Nephron (organoid): ENCODE measurements at regions not wholly inside any gene's neighbourhood (a gene's known extent, or its start where the extent isn't known, plus 50 kb on each side); places are given as distances from the start of the nearest gene placed in this dataset.
"Not testable (repeated sequence)": the region's sequence is repeated elsewhere in the genome, so short reads cannot be mapped to it uniquely, and the experiment has no call there.

ENCODE experiments used
- H3K27ac Mint-ChIP-seq, 3 experiments: 2 replicates each; pipeline ENCODE4 v1.8.0; 2020; ENCODE audit warnings: mixed read lengths in 3 of 3, mild to moderate bottlenecking in 2 of 3, moderate library complexity in 1 of 3
- H3K27me3 Mint-ChIP-seq: 2 replicates; pipeline ENCODE4 v1.8.0; 2021; ENCODE audit warnings: low read depth, mild to moderate bottlenecking, moderate library complexity, mixed read lengths
- H3K36me3 Mint-ChIP-seq: 2 replicates; pipeline ENCODE4 v1.8.0; 2020; ENCODE audit warnings: low read depth, mixed read lengths
- H3K4me1 Mint-ChIP-seq: 2 replicates; pipeline ENCODE4 v1.8.0; 2020; ENCODE audit warnings: mixed read lengths
- H3K4me3 Mint-ChIP-seq, 3 experiments: 2 replicates each; pipeline ENCODE4 v1.8.0; 2020; ENCODE audit warnings: mild to moderate bottlenecking in 3 of 3, mixed read lengths in 3 of 3, moderate library complexity in 2 of 3
- H3K9me3 Mint-ChIP-seq: 2 replicates; pipeline ENCODE4 v1.8.0; 2020; ENCODE audit warnings: mixed read lengths
- TF ChIP-seq, protein P1 (sequence below), 3 experiments: fragments of 200-600 bp; sonication (generic); IDR thresholded peaks; one replicate each; pipeline ENCODE4 v1.5.0; 2021; ENCODE audit warnings: antibody characterized with exemption in 3 of 3; ENCODE audit not compliant: unreplicated experiment in 3 of 3

DNA sequence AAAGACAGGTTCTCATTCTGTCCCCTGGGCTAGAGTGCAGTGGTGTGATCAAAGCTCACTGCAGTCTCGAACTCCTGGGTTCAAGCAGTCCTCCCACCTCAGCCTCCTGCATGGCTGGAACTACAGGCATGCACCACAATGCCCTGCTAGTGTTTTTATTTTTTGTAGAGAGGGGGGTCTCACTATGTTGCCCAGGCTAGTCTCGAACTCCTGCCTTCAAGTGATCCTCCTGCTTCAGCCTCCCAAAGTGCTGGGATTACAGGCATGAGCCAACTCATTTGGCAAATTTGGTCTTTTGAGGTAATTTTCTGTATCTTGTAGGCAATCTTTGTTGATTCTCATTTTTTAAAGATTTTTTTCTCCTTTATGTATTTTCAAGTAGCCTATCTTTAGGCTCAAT, 205.7 kb downstream of the ZIC5 start:
- TF ChIP-seq, protein P1, sequence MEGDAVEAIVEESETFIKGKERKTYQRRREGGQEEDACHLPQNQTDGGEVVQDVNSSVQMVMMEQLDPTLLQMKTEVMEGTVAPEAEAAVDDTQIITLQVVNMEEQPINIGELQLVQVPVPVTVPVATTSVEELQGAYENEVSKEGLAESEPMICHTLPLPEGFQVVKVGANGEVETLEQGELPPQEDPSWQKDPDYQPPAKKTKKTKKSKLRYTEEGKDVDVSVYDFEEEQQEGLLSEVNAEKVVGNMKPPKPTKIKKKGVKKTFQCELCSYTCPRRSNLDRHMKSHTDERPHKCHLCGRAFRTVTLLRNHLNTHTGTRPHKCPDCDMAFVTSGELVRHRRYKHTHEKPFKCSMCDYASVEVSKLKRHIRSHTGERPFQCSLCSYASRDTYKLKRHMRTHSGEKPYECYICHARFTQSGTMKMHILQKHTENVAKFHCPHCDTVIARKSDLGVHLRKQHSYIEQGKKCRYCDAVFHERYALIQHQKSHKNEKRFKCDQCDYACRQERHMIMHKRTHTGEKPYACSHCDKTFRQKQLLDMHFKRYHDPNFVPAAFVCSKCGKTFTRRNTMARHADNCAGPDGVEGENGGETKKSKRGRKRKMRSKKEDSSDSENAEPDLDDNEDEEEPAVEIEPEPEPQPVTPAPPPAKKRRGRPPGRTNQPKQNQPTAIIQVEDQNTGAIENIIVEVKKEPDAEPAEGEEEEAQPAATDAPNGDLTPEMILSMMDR (IDR thresholded peaks at IDR 0.05; ENCODE audit: unreplicated experiment in 3 of 3) = no peak
- Mint-ChIP-seq H3K9me3 (peaks cover 57% of the 10 kb centered on the region), H3K27me3 (peaks cover 5% of the 10 kb centered on the region), H3K27ac (no peak overlapping the region), H3K4me3 (no peak overlapping the region), H3K36me3 (peaks cover 30% of the 10 kb centered on the region), H3K4me1 (no peaks in the 10 kb centered on the region)

DNA sequence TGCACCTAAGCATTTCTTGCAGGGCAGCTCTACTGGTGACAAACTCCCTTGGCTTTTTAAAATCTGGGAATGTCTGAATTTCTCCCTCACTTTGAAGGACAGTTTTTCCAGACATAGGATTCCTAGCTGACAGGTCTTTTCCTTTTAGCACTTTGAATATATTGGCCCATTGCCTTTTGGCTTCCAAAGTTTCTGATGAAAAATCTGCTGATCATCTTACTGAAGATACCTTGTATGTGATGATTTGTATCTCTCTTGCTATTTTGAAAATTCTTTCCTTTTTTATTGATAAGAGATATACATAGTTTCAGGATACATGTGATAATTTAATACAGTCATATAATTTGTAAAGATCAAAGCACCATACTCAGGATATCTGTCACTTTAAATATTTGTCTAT, 211.1 kb downstream of the ZIC5 start:
- peaks cover 18% of the 10 kb centered on the region for H3K36me3 Mint-ChIP-seq
- H3K4me3 Mint-ChIP-seq = no peak overlapping the region
- peaks cover 47% of the 10 kb centered on the region for H3K9me3 Mint-ChIP-seq
- H3K4me1 Mint-ChIP-seq = no peaks in the 10 kb centered on the region
- H3K27me3 Mint-ChIP-seq = peaks cover 1% of the 10 kb centered on the region
- TF ChIP-seq, protein P1 (IDR thresholded peaks at IDR 0.05; ENCODE audit: unreplicated experiment in 3 of 3) = no peak
- no peak overlapping the region for H3K27ac Mint-ChIP-seq

DNA sequence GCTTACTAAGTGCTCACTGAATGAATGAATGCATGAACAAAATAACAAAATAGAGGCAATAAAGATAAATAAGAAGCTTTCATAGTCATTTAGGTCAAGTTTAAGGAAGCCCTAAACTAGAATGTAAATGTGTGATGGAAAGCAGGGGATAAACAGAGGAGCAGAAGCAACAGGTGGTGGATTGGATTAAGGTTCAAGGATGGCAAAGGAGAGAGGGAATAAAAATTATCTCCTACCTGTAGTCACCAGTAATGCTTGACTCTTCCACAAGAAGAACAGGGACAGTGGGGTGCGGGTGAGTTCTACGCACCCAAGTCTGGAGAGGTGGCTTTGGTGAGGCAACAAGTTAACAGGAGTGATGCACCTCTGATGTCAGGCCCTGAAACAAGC, 212.4 kb downstream of the ZIC5 start:
- TF ChIP-seq, protein P1 (IDR thresholded peaks at IDR 0.05; ENCODE audit: unreplicated experiment in 3 of 3) = no peak
- Mint-ChIP-seq H3K36me3 (peaks cover 10% of the 10 kb centered on the region), H3K4me1 (no peaks in the 10 kb centered on the region), H3K4me3 (no peak overlapping the region), H3K27me3 (peaks cover 3% of the 10 kb centered on the region), H3K9me3 (peaks cover 37% of the 10 kb centered on the region), H3K27ac (no peak overlapping the region)

DNA sequence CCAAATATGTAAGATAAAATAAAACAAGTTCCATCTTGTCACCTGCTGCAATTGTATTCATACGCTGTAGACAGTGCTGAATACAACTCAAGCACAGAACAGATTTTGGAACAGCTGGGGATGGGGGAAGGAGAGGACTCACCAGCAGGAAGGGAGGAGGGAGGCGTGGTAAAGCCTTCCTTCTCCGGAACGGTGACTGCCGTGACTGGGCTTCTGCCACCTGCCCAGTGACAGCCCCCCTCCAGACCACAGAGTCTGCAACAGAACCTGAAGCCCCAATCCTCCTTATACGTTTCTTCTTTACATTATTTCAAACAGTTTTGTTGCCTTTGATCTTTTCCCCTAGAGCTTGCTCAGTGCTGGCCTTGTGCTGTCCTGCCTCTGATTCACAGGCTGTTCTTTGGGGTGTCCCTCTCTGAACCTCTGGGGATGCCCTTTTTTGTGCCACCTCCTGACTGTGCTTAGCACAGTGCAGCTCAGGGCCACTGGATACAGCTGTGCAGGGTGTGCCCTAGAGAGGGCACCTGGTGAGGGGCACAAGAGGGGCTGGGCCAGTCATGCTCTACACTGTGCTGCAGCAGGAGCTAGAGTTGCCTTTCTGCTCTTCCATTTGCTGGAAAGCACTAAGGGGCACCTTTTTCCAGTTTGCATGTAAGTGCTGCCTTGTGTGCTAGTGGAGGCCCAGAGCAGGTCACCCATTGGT, 213.0 kb downstream of the ZIC5 start:
- no peak overlapping the region for H3K27ac Mint-ChIP-seq
- peaks cover 34% of the 10 kb centered on the region for H3K9me3 Mint-ChIP-seq
- no peak overlapping the region for H3K4me3 Mint-ChIP-seq
- H3K27me3 Mint-ChIP-seq = peaks cover 3% of the 10 kb centered on the region
- H3K36me3 Mint-ChIP-seq = peaks cover 10% of the 10 kb centered on the region
- TF ChIP-seq, protein P1 (IDR thresholded peaks at IDR 0.05; ENCODE audit: unreplicated experiment in 3 of 3) = no peak
- H3K4me1 Mint-ChIP-seq = no peaks in the 10 kb centered on the region

DNA sequence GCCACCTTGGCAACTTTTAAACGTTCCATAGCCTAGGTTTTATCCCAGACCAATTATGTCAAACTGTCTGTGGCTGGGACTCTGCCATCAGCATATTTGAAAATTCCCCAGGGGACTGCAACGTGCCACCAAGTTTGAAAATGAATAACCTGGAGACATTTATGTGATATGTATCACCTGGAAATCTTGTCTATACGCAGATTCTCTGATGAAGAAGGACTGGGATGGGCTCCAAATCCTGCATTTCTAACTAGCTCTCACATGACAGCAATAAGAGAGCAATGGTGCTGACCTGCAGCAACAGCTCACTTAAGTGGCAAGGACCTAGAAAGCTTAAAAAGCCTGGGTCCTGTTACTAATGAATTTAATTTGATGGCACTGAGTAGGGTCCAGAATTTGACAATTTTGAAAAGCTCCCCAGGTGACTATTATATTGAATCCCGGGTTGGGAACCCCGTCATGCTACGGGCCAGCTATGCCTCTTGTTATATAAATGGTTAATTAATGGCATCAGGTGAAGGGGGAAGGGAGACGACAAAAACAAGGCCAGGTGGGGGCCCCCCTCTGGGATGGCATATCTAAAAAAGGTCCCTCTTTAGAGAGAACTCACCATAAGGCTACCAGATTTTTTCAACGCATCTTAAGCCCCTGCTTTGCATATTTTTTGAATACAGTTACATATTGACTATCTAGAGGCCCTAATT, 213.7 kb downstream of the ZIC5 start:
- Mint-ChIP-seq H3K4me3 (no peak overlapping the region), H3K4me1 (no peaks in the 10 kb centered on the region), H3K27me3 (peaks cover 3% of the 10 kb centered on the region), H3K36me3 (peaks cover 10% of the 10 kb centered on the region), H3K9me3 (peaks cover 27% of the 10 kb centered on the region), H3K27ac (no peak overlapping the region)
- TF ChIP-seq, protein P1 (IDR thresholded peaks at IDR 0.05; ENCODE audit: unreplicated experiment in 3 of 3) = no peak

DNA sequence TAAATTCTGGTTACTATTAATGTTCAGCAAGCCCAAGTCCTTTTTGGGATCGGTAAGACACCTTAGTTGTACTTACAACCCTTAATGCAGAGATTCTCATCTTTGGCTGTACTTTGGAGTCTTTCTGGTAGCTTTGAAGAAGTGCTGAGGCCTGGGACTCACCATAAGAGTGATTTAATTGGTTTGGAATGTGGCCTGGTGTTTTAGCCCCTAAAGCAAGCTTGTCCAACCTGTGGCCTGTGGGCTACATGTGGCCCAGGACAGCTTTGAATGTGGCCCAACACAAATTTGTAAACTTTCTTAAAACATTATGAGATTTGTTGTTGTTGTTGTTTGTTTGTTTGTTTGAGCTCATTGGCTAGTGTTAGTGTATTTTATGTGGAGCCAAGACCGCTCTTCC, 215.3 kb downstream of the ZIC5 start:
- H3K4me1 Mint-ChIP-seq = no peaks in the 10 kb centered on the region
- peaks cover 14% of the 10 kb centered on the region for H3K9me3 Mint-ChIP-seq
- no peaks in the 10 kb centered on the region for H3K36me3 Mint-ChIP-seq
- peaks cover 3% of the 10 kb centered on the region for H3K27me3 Mint-ChIP-seq
- no peak overlapping the region for H3K27ac Mint-ChIP-seq
- no peak overlapping the region for H3K4me3 Mint-ChIP-seq
- TF ChIP-seq, protein P1 (IDR thresholded peaks at IDR 0.05; ENCODE audit: unreplicated experiment in 3 of 3) = no peak

DNA sequence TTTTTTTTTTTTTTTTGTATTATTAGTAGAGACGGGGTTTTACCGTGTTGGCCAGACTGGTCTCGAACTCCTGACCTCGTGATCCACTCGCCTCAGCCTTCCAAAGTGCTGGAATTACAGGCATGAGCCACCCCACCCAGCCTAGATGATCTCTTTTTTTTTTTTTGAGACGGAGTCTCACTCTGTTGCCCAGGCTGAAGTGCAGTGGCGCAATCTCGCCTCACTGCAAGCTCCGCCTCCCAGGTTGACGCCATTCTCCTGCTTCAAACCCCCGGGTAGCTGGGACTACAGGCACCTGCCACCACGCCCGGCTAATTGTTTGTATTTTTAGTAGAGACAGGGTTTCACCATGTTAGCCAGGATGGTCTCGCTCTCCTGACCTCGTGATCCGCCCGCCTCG, 216.8 kb downstream of the ZIC5 start:
- H3K9me3 Mint-ChIP-seq = peaks cover 12% of the 10 kb centered on the region
- H3K4me1 Mint-ChIP-seq, H3K4me3 Mint-ChIP-seq, H3K27ac Mint-ChIP-seq, H3K27me3 Mint-ChIP-seq, H3K36me3 Mint-ChIP-seq: not testable (repeated sequence)
